Ovary (tissue), 3 donors: ENCODE measurements at regions not wholly inside any gene's neighbourhood (a gene's known extent, or its start where the extent isn't known, plus 50 kb on each side); places are given as distances from the start of the nearest gene placed in this dataset.

ENCODE experiments used
- CTCF ChIP-seq, 3 donors: fragments of 450-650 bp in 2 of 3; fragments of 200-600 bp in 1 of 3; IDR thresholded peaks; one replicate each; pipeline versions ENCODE4 v1.5.1 to v1.8.0; 2016 to 2022; ENCODE audit warnings: antibody characterized with exemption in 3 of 3, mild to moderate bottlenecking in 1 of 3
- EP300 ChIP-seq: sonication (generic); formaldehyde crosslinking; IDR thresholded peaks from one replicate; pipeline ENCODE4 v1.6.1; 2017; ENCODE audit warnings: antibody characterized with exemption
- POLR2A ChIP-seq: fragments of 450-650 bp; IDR thresholded peaks from one replicate; pipeline ENCODE4 v1.6.1; 2017; ENCODE audit warnings: antibody characterized with exemption, mild to moderate bottlenecking, moderate library complexity
- donor health status: DM: no; HTN: no; CAD: no.

- TF ChIP-seq CTCF (IDR thresholded peaks at IDR 0.05) (no peak), POLR2A (no peak), EP300 (no peak)
Measured at GRCh38 chr2:212921711-212922110, 229.7 kb downstream of the IKZF2 start.
